Kidney (tissue), 13 donors: ENCODE measurements at regions not wholly inside any gene's neighbourhood (a gene's known extent, or its start where the extent isn't known, plus 50 kb on each side); places are given as distances from the start of the nearest gene placed in this dataset.

Experiments used
- DNase-seq, 5 donors: peaks; one replicate each; pipeline ENCODE4 v3.0.0-alpha.2; 2013 to 2020
- FAIRE-seq: peaks from 2 replicates; lab custom pipeline; 2012; peaks lifted over from hg19 to GRCh38; lab: Jason Lieb, UNC
- H3K27ac ChIP-seq, 2 donors: one replicate each; pipeline ENCODE4 v1.7.0; 2013; ENCODE audit warnings: low read depth in 2 of 2, low read length in 2 of 2, inconsistent platforms in 1 of 2
- H3K27me3 ChIP-seq: one replicate; pipeline ENCODE4 v1.7.1; 2013; ENCODE audit warnings: low read length, inconsistent platforms; ENCODE audit not compliant: control insufficient read depth, insufficient read depth
- H3K36me3 ChIP-seq, 3 donors: one replicate each; pipeline versions ENCODE4 v1.7.0 to v1.7.1; 2013; ENCODE audit warnings: low read length in 3 of 3, control low read depth in 1 of 3, inconsistent platforms in 1 of 3; ENCODE audit not compliant: insufficient read depth in 3 of 3, control insufficient read depth in 2 of 3
- H3K4me1 ChIP-seq, 3 donors: one replicate each; pipeline versions ENCODE4 v1.7.0 to v1.7.1; 2013; ENCODE audit warnings: low read length in 3 of 3, inconsistent platforms in 1 of 3, low read depth in 1 of 3; ENCODE audit not compliant: control insufficient read depth in 2 of 3, insufficient read depth in 2 of 3
- H3K4me3 ChIP-seq, 3 donors: one replicate each; pipeline versions ENCODE4 v1.7.0 to v1.8.1; 2013; ENCODE audit warnings: low read length in 3 of 3, control low read depth in 1 of 3, inconsistent platforms in 1 of 3
- H3K9ac ChIP-seq, 3 donors: one replicate each; pipeline versions ENCODE4 v1.7.0 to v1.7.1; 2013; ENCODE audit warnings: low read length in 3 of 3, control low read depth in 1 of 3, inconsistent platforms in 1 of 3
- H3K9me3 ChIP-seq, 3 donors: one replicate each; pipeline versions ENCODE4 v1.7.0 to v1.7.1; 2013; ENCODE audit warnings: low read length in 3 of 3, control low read depth in 1 of 3, inconsistent platforms in 1 of 3; ENCODE audit not compliant: control insufficient read depth in 2 of 3, insufficient read depth in 1 of 3
- intact Hi-C: fragments of 100-400 bp; cut with DNase I; formaldehyde crosslinking; loops from one replicate; pipeline ENCODE4 v1.11.1; 2022
- TF ChIP-seq, protein P1 (sequence below): IDR thresholded peaks from 3 replicates; pipeline ENCODE4 v1.5.1; 2012; ENCODE audit warnings: mild to moderate bottlenecking, moderate library complexity, borderline replicate concordance; ENCODE audit not compliant: insufficient read depth; ENCODE audit errors: extremely low read depth
- donor health status: control.
- donor health status: control.
- donor health status: control.
- donor health status: control.
- donor health status: control.
- donor health status: DM: yes; HTN: yes; CAD: no.
- donor health status: Normal renal cell carcinoma (clear cell type).

DNA sequence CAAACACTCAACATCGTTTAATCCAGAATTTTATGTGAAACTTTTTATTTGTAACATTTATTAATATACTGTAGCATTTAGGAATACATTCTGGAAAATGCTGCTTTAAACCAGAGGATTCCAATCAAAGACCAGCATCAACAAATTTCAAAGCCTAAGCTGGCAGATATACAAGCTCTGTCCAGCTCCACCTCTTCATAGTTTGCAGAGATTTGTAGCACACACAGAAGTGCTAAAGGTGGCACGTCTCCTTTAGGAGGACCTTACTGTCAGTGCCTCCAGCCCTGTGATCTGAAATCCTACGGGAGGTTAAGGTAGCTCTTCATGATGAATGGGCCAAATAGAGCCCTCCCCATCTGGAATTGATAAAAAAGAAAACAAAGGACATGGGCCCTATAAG, 329.7 kb upstream of the NECTIN3 start:
- no peak for DNase-seq
- intact Hi-C loops: no loop called here
- H3K4me1 ChIP-seq: peaks cover 0 to 5% (median 3%) of the 10 kb centered on the region in 3 donors
- no peaks in the 10 kb centered on the region for H3K27me3 ChIP-seq
- peaks cover 0 to 6% (median 0%) of the 10 kb centered on the region in 3 donors for H3K9me3 ChIP-seq
- FAIRE-seq: no peak
- no peak overlapping the region for H3K4me3 ChIP-seq
- no peaks in the 10 kb centered on the region for H3K36me3 ChIP-seq
- TF ChIP-seq, protein P1, sequence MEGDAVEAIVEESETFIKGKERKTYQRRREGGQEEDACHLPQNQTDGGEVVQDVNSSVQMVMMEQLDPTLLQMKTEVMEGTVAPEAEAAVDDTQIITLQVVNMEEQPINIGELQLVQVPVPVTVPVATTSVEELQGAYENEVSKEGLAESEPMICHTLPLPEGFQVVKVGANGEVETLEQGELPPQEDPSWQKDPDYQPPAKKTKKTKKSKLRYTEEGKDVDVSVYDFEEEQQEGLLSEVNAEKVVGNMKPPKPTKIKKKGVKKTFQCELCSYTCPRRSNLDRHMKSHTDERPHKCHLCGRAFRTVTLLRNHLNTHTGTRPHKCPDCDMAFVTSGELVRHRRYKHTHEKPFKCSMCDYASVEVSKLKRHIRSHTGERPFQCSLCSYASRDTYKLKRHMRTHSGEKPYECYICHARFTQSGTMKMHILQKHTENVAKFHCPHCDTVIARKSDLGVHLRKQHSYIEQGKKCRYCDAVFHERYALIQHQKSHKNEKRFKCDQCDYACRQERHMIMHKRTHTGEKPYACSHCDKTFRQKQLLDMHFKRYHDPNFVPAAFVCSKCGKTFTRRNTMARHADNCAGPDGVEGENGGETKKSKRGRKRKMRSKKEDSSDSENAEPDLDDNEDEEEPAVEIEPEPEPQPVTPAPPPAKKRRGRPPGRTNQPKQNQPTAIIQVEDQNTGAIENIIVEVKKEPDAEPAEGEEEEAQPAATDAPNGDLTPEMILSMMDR: no peak
- no peak overlapping the region for H3K27ac ChIP-seq
- H3K9ac ChIP-seq: no peak overlapping the region

DNA sequence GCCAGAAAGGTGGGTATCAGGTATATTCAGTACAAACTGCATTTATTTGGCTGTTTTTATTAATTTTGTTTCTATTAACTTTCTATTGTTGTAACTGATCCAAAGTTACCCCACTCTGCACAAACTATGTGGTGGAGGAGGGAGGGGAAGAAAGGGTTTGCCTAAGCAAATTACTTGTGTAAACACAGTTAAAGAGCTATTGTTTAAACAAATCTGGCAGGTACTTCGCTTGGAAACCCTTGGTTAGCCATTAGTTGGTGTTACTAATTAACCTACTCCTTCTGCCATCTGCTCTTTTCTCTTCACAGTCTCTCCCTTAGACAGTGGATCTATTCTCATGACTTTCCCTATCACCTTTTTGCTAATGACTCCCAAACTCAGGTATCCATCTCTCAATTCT, 328.4 kb upstream of the NECTIN3 start:
- peaks cover 0 to 6% (median 0%) of the 10 kb centered on the region in 3 donors for H3K9me3 ChIP-seq
- FAIRE-seq (peak; percentile 61), DNase-seq (peak in 2 of 5 donors; percentile 81)
- peaks cover 0 to 5% (median 3%) of the 10 kb centered on the region in 3 donors for H3K4me1 ChIP-seq
- intact Hi-C loops: no loop called here
- TF ChIP-seq, protein P1: no peak
- no peaks in the 10 kb centered on the region for H3K27me3 ChIP-seq
- no peaks in the 10 kb centered on the region for H3K36me3 ChIP-seq
- no peak overlapping the region for H3K27ac ChIP-seq
- no peak overlapping the region for H3K9ac ChIP-seq
- H3K4me3 ChIP-seq: peak overlapping the region in 1 of 3 donors; percentile 9

DNA sequence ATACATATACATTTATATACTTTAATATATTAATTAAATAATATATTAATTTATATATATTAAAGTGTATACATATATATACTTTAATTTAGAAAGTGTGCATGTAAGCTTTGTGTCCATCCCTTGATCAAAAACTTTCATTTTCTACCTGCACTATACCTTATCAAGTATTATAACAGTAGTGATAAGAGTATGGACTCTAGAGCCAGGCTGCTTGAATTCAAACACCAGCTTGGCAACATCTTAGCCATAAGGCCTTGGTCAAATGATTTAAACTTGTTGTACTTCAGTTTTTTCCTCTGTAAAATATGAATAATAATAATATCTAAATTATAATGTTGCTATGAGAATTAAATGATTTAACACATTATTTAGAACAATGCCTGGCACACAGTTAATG, 327.6 kb upstream of the NECTIN3 start:
- Histone ChIP-seq H3K4me3 (no peak overlapping the region), H3K36me3 (no peaks in the 10 kb centered on the region), H3K9ac (no peak overlapping the region), H3K27me3 (no peaks in the 10 kb centered on the region), H3K27ac (no peak overlapping the region), H3K4me1 (peaks cover 0 to 5% (median 3%) of the 10 kb centered on the region in 3 donors), H3K9me3 (peaks cover 0 to 6% (median 0%) of the 10 kb centered on the region in 3 donors)
- TF ChIP-seq, protein P1: no peak
- intact Hi-C loops: no loop called here
- DNase-seq (no peak), FAIRE-seq (no peak)

DNA sequence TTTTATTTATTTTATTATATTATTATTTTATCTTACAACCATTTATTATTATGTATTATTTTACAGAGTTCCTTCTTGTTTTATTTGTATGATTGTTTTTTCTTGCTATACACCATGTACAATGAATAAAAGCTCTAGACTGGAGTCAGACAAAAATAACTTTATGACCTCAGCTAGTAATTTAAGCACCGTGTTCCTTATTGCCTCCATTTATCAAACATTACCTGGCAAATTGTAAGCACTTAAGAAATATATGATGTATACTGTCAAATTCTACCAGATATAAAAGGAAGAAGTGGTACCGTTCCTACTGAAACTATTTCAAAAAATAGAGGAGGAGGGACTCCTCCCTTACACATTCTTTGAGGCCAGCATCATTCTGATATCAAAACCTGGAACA, 326.9 kb upstream of the NECTIN3 start:
- no peaks in the 10 kb centered on the region for H3K36me3 ChIP-seq
- FAIRE-seq (no peak), DNase-seq (no peak)
- TF ChIP-seq, protein P1: no peak
- H3K27me3 ChIP-seq: no peaks in the 10 kb centered on the region
- intact Hi-C loops: no loop called here
- no peak overlapping the region for H3K9ac ChIP-seq
- H3K4me1 ChIP-seq: peaks cover 0 to 5% (median 3%) of the 10 kb centered on the region in 3 donors
- no peak overlapping the region for H3K27ac ChIP-seq
- no peak overlapping the region for H3K4me3 ChIP-seq
- peaks cover 0 to 6% (median 0%) of the 10 kb centered on the region in 3 donors for H3K9me3 ChIP-seq
